GM12878 (cell line): ENCODE measurements at regions not wholly inside any gene's neighbourhood (a gene's known extent, or its start where the extent isn't known, plus 50 kb on each side); places are given as distances from the start of the nearest gene placed in this dataset.

ENCODE experiments used
- ATAC-seq: fragments of 200-7000 bp; cut with Tn5 transposase; 3 replicates; pipeline ENCODE4 v1.9.1; 2020; ENCODE audit warnings: mild to moderate bottlenecking, moderate library complexity
- BruUV-seq: library from RNA; stranded (reverse); fragments of 400-500 nt; replicated peaks from 2 replicates; lab custom pipeline; 2021; lab: Mats Ljungman, UMichigan
- CTCF ChIA-PET: fragments of 300-600 bp; sonication (Branson Sonifier 250); formaldehyde crosslinking; extraction: SDS; loops from one replicate; lab custom pipeline; 2021; ENCODE audit warnings: inconsistent platforms; lab: Yijun Ruan, JAX
- POLR2A ChIA-PET: fragments of 350-600 bp; formaldehyde crosslinking; extraction: SDS; loops from one replicate; lab custom pipeline; 2021; ENCODE audit warnings: inconsistent platforms; lab: Charles Lee
- RAD21 ChIA-PET: fragments of 300-600 bp; sonication (Branson Sonifier 250); formaldehyde crosslinking; loops from one replicate; lab custom pipeline; 2023; ENCODE audit warnings: antibody characterized with exemption; ENCODE audit not compliant: unreplicated experiment; lab: Charles Lee
- SMC1A ChIA-PET: fragments of 300-600 bp; sonication (Branson Sonifier 250); formaldehyde crosslinking; loops from one replicate; lab custom pipeline; 2023; ENCODE audit not compliant: unreplicated experiment, uncharacterized antibody; lab: Charles Lee
- DNase-seq: peaks from one replicate; pipeline ENCODE4 v3.0.0-alpha.2; 2011; ENCODE audit warnings: low read depth, low spot score
- FAIRE-seq: peaks from 3 replicates; lab custom pipeline; 2011; peaks lifted over from hg19 to GRCh38; lab: Jason Lieb, UNC
- H2AFZ ChIP-seq: 2 replicates; pipeline ENCODE4 v1.6.0; 2011; ENCODE audit warnings: low read depth, low read length, control low read depth; ENCODE audit not compliant: control insufficient read depth
- H3K27ac ChIP-seq: 2 replicates; pipeline ENCODE4 v1.5.1; 2011; ENCODE audit warnings: control low read depth; ENCODE audit not compliant: control insufficient read depth, insufficient read depth
- H3K27me3 ChIP-seq, 2 experiments: replicated peaks in 1 of 2; 2 replicates each; pipeline versions ENCODE4 v1.6.0 to v1.6.1; 2011; ENCODE audit warnings: low read length in 1 of 2; ENCODE audit not compliant: control insufficient read depth in 2 of 2, insufficient read depth in 2 of 2
- H3K36me3 ChIP-seq, 2 experiments: 2 replicates each; pipeline ENCODE4 v1.5.1; 2011; ENCODE audit warnings: low read length in 1 of 2; ENCODE audit not compliant: control insufficient read depth in 2 of 2, insufficient read depth in 2 of 2
- H3K4me1 ChIP-seq: 2 replicates; pipeline ENCODE4 v1.6.1; 2011; ENCODE audit warnings: mild to moderate bottlenecking, low read length, moderate library complexity, mixed read lengths; ENCODE audit not compliant: control insufficient read depth, insufficient read depth
- H3K4me2 ChIP-seq: 2 replicates; pipeline ENCODE4 v1.6.0; 2011; ENCODE audit warnings: control low read depth; ENCODE audit not compliant: control insufficient read depth, insufficient read depth
- H3K4me3 ChIP-seq: fragments of 200-600 bp; sonication (generic); 2 replicates; pipeline ENCODE4 v1.5.1; 2016
- H3K79me2 ChIP-seq: 2 replicates; pipeline ENCODE4 v1.6.0; 2011; ENCODE audit warnings: low read length; ENCODE audit not compliant: control insufficient read depth, insufficient read depth
- H3K9ac ChIP-seq: 2 replicates; pipeline ENCODE4 v1.8.0; 2011; ENCODE audit warnings: low read length, control low read depth, mixed read lengths; ENCODE audit not compliant: control insufficient read depth, insufficient read depth
- H3K9me3 ChIP-seq: replicated peaks from 3 replicates; pipeline ENCODE4 v1.5.1; 2011; ENCODE audit warnings: mild to moderate bottlenecking, low read length; ENCODE audit not compliant: control insufficient read depth, insufficient read depth
- H4K20me1 ChIP-seq: 2 replicates; pipeline ENCODE4 v1.6.0; 2011; ENCODE audit not compliant: control insufficient read depth, insufficient read depth
- BRCA1 ChIP-seq: IDR thresholded peaks from 2 replicates; pipeline ENCODE4 v1.6.1; 2011; ENCODE audit warnings: low read depth, low read length, improper control_type of control experiment
- CHD2 ChIP-seq: IDR thresholded peaks from 2 replicates; pipeline ENCODE4 v1.6.1; 2011; ENCODE audit warnings: low read depth, low read length, improper control_type of control experiment, borderline replicate concordance
- E2F4 ChIP-seq: IDR thresholded peaks from 2 replicates; pipeline ENCODE4 v1.6.1; 2012; ENCODE audit warnings: low read depth, low read length, improper control_type of control experiment
- ESRRA ChIP-seq: IDR thresholded peaks from 2 replicates; pipeline ENCODE4 v1.6.1; 2012; ENCODE audit warnings: mild to moderate bottlenecking, low read length, improper control_type of control experiment
- PRDM15 ChIP-seq: fragments of 450-650 bp; formaldehyde crosslinking; IDR thresholded peaks from 2 replicates; pipeline ENCODE4 v1.4.0; 2020; ENCODE audit warnings: mild to moderate bottlenecking, moderate library complexity
- SIX5 ChIP-seq: IDR thresholded peaks from 2 replicates; pipeline ENCODE4 v1.6.1; 2011; ENCODE audit warnings: mild to moderate bottlenecking, low read depth, low read length, moderate library complexity; ENCODE audit not compliant: severe bottlenecking
- SMAD5 ChIP-seq: IDR thresholded peaks from 2 replicates; pipeline ENCODE4 v1.6.1; 2016; ENCODE audit warnings: antibody characterized with exemption, low read depth
- ZBED1 ChIP-seq: IDR thresholded peaks from 2 replicates; pipeline ENCODE4 v1.6.1; 2016; ENCODE audit warnings: borderline replicate concordance
- ZNF592 ChIP-seq: fragments of 450-650 bp; IDR thresholded peaks from 2 replicates; pipeline ENCODE4 v1.6.1; 2017; ENCODE audit warnings: mild to moderate bottlenecking, moderate library complexity
- WGBS: methylation state at CpG from one replicate; pipeline ENCODE4 v1.1.6; 2016; ENCODE audit warnings: low lambda C conversion rate; ENCODE audit not compliant: insufficient replicate concordance, insufficient coverage; ENCODE audit errors: missing lambda C conversion rate; 5-methylcytosine and 5-hydroxymethylcytosine counted together
- in situ Hi-C: fragments of 300-500 bp; cut with MboI; formaldehyde crosslinking; loops from 9 replicates; pipeline ENCODE4 v1.14.3; 2018; ENCODE audit warnings: mixed read lengths
- intact Hi-C: fragments of 100-400 bp; cut with micrococcal nuclease; formaldehyde crosslinking; loops from one replicate; pipeline ENCODE4 v1.14.2; 2022; ENCODE audit not compliant: unreplicated experiment

GRCh38 chr1:96290033-96290432 is 431.6 kb upstream of the PTBP2 start:
- ChIA-PET CTCF (no interaction called here), RAD21 (no interaction called here), POLR2A (no interaction called here), SMC1A (no interaction called here)
- H3K9ac ChIP-seq, result no peak overlapping the region
- H4K20me1 ChIP-seq, result no peaks in the 10 kb centered on the region
- FAIRE-seq (no peak), DNase-seq (no peak), ATAC-seq (no peak)
- 0% methylated on average over 1 of the region's 1 CpG for WGBS
- no TSS peak for BruUV-seq
- H3K36me3 ChIP-seq, result no peaks in the 10 kb centered on the region
- no peak overlapping the region for H3K4me3 ChIP-seq
- H3K9me3 ChIP-seq, result no peaks in the 10 kb centered on the region
- no peak overlapping the region for H3K4me2 ChIP-seq
- H3K27ac ChIP-seq, result no peak overlapping the region
- no peak for TF ChIP-seq ESRRA
- no peak for TF ChIP-seq E2F4
- TF ChIP-seq ZNF592, result no peak
- TF ChIP-seq CHD2, result no peak
- no peak for TF ChIP-seq ZBED1
- TF ChIP-seq SIX5, result no peak
- no peak for TF ChIP-seq BRCA1
- no peak for TF ChIP-seq SMAD5
- no peak for TF ChIP-seq PRDM15 (CRISPR knock-in tag)
- no peaks in the 10 kb centered on the region for H3K79me2 ChIP-seq
- in situ Hi-C loops (no loop called here), intact Hi-C loops (no loop called here)
- no peaks in the 10 kb centered on the region for H3K27me3 ChIP-seq
- no peak overlapping the region for H2AFZ ChIP-seq
- H3K4me1 ChIP-seq, result no peaks in the 10 kb centered on the region
